Aorta (tissue), 5 donors: ENCODE measurements at regions not wholly inside any gene's neighbourhood (a gene's known extent, or its start where the extent isn't known, plus 50 kb on each side); places are given as distances from the start of the nearest gene placed in this dataset.
A peak's percentile ranks its signal among the peaks of the same experiment; 100 is the strongest.
"Not testable (repeated sequence)": the region's sequence is repeated elsewhere in the genome, so short reads cannot be mapped to it uniquely, and the experiment has no call there.

Source experiments
- ATAC-seq: fragments of 200-7000 bp; cut with Tn5 transposase; one replicate; pipeline ENCODE4 v1.9.1; 2022; ENCODE audit warnings: moderate library complexity; ENCODE audit not compliant: low FRiP score
- DNase-seq, 2 donors: peaks; one replicate each; pipeline ENCODE4 v3.0.0-alpha.2; 2020
- H3K27ac ChIP-seq, 2 donors: one replicate each; pipeline ENCODE4 v1.5.1; 2013; ENCODE audit warnings: low read length in 2 of 2, mild to moderate bottlenecking in 2 of 2, moderate library complexity in 2 of 2, control low read depth in 1 of 2, inconsistent platforms in 1 of 2, low read depth in 1 of 2
- H3K27me3 ChIP-seq, 2 donors: one replicate each; pipeline ENCODE4 v1.6.1; 2013; ENCODE audit warnings: control low read depth in 1 of 2, low read length in 1 of 2, mild to moderate bottlenecking in 1 of 2, moderate library complexity in 1 of 2; ENCODE audit not compliant: insufficient read depth in 2 of 2, control insufficient read depth in 1 of 2
- H3K36me3 ChIP-seq, 2 donors: one replicate each; pipeline ENCODE4 v1.6.1; 2013; ENCODE audit warnings: control low read depth in 1 of 2, low read length in 1 of 2, mild to moderate bottlenecking in 1 of 2; ENCODE audit not compliant: insufficient read depth in 2 of 2, control insufficient read depth in 1 of 2
- H3K4me1 ChIP-seq, 2 donors: one replicate each; pipeline ENCODE4 v1.6.1; 2013; ENCODE audit warnings: low read length in 2 of 2, control low read depth in 1 of 2, mild to moderate bottlenecking in 1 of 2, moderate library complexity in 1 of 2; ENCODE audit not compliant: insufficient read depth in 2 of 2, control insufficient read depth in 1 of 2
- H3K4me3 ChIP-seq, 2 donors: one replicate each; pipeline ENCODE4 v1.5.1; 2013; ENCODE audit warnings: low read length in 2 of 2, control low read depth in 1 of 2, mild to moderate bottlenecking in 1 of 2
- H3K9me3 ChIP-seq: one replicate; pipeline ENCODE4 v1.6.1; 2013; ENCODE audit warnings: mild to moderate bottlenecking, low read length; ENCODE audit not compliant: control insufficient read depth
- WGBS, 2 donors: extraction: QIAGEN DNeasy Blood & Tissue Kit; methylation state at CpG; one replicate each; pipeline ENCODE4 v1.1.7; 2013; 5-methylcytosine and 5-hydroxymethylcytosine counted together
- intact Hi-C, 2 donors: fragments of 100-400 bp; cut with DNase I; formaldehyde crosslinking; loops; one replicate each; pipeline versions ENCODE4 v1.14.2 to v1.15.0; 2022
- donor health status: healthy with polysubstance abuse.
- donor health status: Bipolar disorder and iron deficiency.
- donor health status: DM: no; HTN: no; CAD: no.
- donor health status: DM: no; HTN: no; CAD: no.
- donor health status: DM: yes; HTN: yes; CAD: no.

DNA sequence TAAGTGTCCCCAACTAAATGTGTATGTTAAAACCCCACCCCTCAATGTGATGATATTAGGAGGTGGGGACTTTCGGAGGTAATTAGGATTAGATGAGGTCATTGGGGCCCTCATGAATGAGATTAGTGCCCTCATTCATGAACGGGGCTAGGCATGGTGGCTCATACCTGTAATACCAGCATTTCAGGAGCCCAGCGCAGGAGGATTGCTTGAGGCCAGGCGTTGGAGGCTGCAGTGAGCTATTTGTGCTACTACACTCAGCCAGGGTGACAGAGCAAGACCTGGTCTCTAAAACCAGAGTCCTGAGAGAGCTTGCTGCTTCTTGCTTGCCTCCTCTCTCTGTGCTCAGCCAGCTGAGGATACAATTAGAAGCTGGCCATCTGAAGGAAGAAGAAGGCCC, 62.1 kb upstream of the HSPA9 start:
- DNase-seq (no peak), ATAC-seq (no peak)
- H3K27ac ChIP-seq, result no peak overlapping the region
- no peaks in the 10 kb centered on the region for H3K36me3 ChIP-seq
- H3K4me3 ChIP-seq, result no peak overlapping the region
- H3K9me3 ChIP-seq, result no peaks in the 10 kb centered on the region
- WGBS, 2 donors, result 95% methylated on average over 4 of the region's 4 CpGs
- intact Hi-C loops, result no loop called here
- no peaks in the 10 kb centered on the region for H3K27me3 ChIP-seq
- H3K4me1 ChIP-seq, result no peaks in the 10 kb centered on the region

DNA sequence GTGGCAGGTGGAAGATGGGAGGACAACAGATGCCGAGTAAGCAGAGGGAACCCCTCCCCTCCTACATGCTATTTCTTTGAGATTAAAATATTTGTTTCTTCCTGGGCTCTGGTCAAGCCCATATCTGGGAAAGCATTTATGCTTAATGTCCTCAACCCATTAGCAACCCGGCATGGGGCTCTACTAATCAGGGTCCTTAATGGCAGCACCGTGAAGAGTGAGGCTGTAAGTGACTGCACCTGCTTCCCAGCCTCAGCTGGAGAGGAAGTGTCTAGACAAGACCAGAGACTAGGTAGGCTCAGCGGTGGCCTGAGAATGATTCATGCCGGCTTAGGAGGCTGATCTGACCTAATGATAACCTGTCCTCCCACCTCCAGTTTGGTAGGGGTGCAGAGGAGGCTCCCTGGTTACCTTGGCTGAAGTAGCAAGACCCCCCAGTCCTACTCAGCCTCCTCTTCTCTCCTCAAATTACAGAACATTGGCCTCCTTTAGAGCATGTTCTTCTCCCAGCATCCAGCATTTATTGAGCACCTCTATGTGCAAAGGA, 61.3 kb upstream of the HSPA9 start:
- WGBS, 2 donors, result 84 to 88% methylated on average over 5 of the region's 5 CpGs
- Histone ChIP-seq H3K4me1 (no peaks in the 10 kb centered on the region), H3K27me3 (no peaks in the 10 kb centered on the region), H3K9me3 (no peaks in the 10 kb centered on the region), H3K4me3 (no peak overlapping the region), H3K36me3 (no peaks in the 10 kb centered on the region), H3K27ac (no peak overlapping the region)
- intact Hi-C loops, result no loop called here
- ATAC-seq, result no peak
- no peak for DNase-seq

DNA sequence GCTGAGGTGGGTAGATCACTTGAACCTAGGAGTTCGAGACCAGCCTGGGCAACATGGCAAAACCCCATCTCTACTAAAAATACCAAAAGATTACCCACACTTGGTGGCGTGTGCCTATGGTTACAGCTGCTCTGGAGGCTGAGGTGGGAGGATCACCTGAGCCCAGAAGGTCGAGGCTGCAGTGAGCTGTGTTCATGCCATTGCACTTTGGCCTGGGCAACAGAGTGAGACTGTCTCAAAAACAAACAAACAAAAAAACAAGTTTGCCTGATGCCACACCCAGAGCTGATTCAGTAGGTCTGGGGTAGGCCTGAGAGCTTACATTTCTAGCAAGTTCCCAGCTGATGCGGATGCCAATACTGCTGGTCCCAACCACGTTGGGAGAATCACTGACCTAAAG, 60.5 kb upstream of the HSPA9 start:
- intact Hi-C loops, result no loop called here
- Histone ChIP-seq H3K9me3 (no peaks in the 10 kb centered on the region), H3K27ac (no peak overlapping the region), H3K36me3 (no peaks in the 10 kb centered on the region), H3K4me1 (no peaks in the 10 kb centered on the region), H3K27me3 (no peaks in the 10 kb centered on the region), H3K4me3 (no peak overlapping the region)
- 94% methylated on average over 5 of the region's 5 CpGs for WGBS, 2 donors
- ATAC-seq (no peak), DNase-seq (no peak)

DNA sequence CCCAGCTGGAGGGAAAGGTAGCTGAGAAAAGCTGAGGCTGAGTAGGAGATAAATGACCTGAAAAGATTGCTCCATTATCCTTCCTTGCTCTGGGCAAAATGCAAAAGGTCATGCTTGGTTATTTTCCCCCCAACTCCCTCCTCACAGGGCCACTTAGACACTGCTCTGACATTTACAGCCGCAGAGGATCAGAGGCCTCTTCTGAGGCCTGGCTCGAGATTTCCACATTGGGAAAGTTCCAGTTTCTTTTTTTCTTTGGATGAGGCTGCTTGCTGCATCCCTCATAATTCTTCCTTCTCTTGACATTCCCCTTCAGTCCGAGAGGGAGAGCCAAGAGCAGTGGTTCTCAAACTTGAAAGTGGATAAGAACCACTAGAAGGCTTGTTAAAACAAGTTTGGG, 60.1 kb upstream of the HSPA9 start:
- no peak for DNase-seq
- no peaks in the 10 kb centered on the region for H3K36me3 ChIP-seq
- intact Hi-C loops, result no loop called here
- 56 to 59% methylated on average over 3 of the region's 3 CpGs for WGBS, 2 donors
- H3K9me3 ChIP-seq, result no peaks in the 10 kb centered on the region
- no peak overlapping the region for H3K4me3 ChIP-seq
- peak; percentile 20 for ATAC-seq
- H3K27ac ChIP-seq, result no peak overlapping the region
- no peaks in the 10 kb centered on the region for H3K27me3 ChIP-seq
- H3K4me1 ChIP-seq, result no peaks in the 10 kb centered on the region

- H3K36me3 ChIP-seq, H3K9me3 ChIP-seq, ATAC-seq, H3K27ac ChIP-seq, H3K4me1 ChIP-seq, intact Hi-C loops, H3K27me3 ChIP-seq, DNase-seq, H3K4me3 ChIP-seq: not testable (repeated sequence)
- whole genome bisulfite sequencing, 2 donors, result 70 to 73% methylated on average over 4 of the region's 4 CpGs
These were observed 59.6 kb upstream of the HSPA9 start for GRCh38 chr5:138634804-138635203.

- ATAC-seq (peak; percentile 65), DNase-seq (peak; percentile 80 to 85)
- Histone ChIP-seq H3K4me1 (no peaks in the 10 kb centered on the region), H3K9me3 (no peaks in the 10 kb centered on the region), H3K27ac (no peak overlapping the region), H3K4me3 (no peak overlapping the region), H3K36me3 (no peaks in the 10 kb centered on the region), H3K27me3 (no peaks in the 10 kb centered on the region)
- intact Hi-C loops, result no loop called here
- WGBS, 2 donors, result 44 to 46% methylated on average over 17 of the region's 17 CpGs
These were observed 57.8 kb upstream of the HSPA9 start for GRCh38 chr5:138632900-138633489.

DNA sequence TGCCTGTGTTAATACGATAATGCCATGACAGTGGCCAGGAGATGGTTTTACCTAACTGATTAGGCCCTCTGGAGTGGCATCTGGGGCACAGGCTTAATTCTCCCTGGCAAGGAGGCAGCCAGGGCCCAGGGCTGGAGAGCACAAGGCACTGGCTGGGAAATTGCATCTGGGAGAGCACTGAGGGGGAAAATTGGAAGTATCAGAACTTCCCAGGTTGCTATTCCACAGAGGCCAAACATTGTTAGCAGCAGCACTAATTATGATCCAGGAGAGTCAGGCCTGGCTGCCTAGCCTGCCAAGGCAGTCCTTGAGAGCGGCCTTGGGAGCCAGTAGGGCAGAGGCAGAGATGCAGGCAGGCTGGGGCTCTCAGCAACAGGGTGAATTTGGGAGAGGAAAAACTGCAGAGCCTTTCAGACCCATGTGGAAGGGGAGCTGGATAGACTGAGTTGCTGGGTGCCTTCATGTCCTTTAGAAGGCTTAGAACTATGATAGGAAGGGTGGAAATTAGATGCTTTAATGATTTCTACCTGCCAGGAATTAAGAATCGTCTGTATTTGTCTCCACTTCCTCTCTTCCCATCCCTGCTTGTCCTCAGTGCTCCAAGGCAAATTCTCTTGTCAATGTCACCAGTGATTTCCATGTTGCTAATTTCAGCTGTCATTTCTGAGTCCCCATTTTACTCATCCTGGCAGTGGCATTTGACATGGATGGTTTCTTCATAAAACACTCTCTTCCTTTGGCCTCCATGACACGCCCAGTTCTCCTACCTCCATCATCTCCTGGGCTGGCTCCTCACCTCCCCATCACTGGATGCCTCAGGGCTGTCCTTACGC, 56.1 kb upstream of the HSPA9 start:
- no peaks in the 10 kb centered on the region for H3K9me3 ChIP-seq
- H3K36me3 ChIP-seq, result no peaks in the 10 kb centered on the region
- H3K27me3 ChIP-seq, result no peaks in the 10 kb centered on the region
- intact Hi-C loops, result no loop called here
- no peak for DNase-seq
- H3K27ac ChIP-seq, result no peak overlapping the region
- no peak overlapping the region for H3K4me3 ChIP-seq
- no peak for ATAC-seq
- H3K4me1 ChIP-seq, result no peaks in the 10 kb centered on the region
- WGBS, 2 donors, result 96 to 97% methylated on average over 5 of the region's 5 CpGs

GRCh38 chr5:138629392-138629791, 54.2 kb upstream of the HSPA9 start:
- ATAC-seq, result no peak
- H3K27me3 ChIP-seq, result no peaks in the 10 kb centered on the region
- 77 to 81% methylated on average over 3 of the region's 3 CpGs for WGBS, 2 donors
- DNase-seq, result no peak
- H3K9me3 ChIP-seq, result no peaks in the 10 kb centered on the region
- no peaks in the 10 kb centered on the region for H3K4me1 ChIP-seq
- intact Hi-C loops, result no loop called here
- H3K36me3 ChIP-seq, result no peaks in the 10 kb centered on the region
- H3K4me3 ChIP-seq, result no peak overlapping the region
- no peak overlapping the region for H3K27ac ChIP-seq
